OCI-M1 (cell line): ENCODE measurements at regions not wholly inside any gene's neighbourhood (a gene's known extent, or its start where the extent isn't known, plus 50 kb on each side); places are given as distances from the start of the nearest gene placed in this dataset.
"Not testable (repeated sequence)": the region's sequence is repeated elsewhere in the genome, so short reads cannot be mapped to it uniquely, and the experiment has no call there.

Source experiments
- DNase-seq: peaks from one replicate; lab custom pipeline; 2025; lab: John Stamatoyannopoulos, UW

DNA sequence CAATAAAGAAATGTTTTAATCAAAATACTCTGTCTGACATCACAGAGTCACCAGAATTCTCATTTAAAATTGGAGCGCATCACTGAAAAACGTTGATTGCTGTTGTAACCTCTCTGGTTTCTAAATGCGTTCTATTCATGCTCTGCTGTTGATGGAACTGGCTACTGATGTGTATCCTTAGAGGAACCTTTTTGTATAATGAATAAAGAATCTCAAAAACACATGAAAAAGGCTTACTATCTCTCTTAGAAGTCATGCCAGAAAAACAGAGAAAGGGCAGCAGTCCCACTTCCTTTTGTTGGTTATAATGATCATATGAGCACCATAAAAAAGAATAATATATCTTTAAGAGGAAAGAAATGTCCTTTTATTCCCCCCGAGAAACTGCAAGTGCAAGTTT lies 615.5 kb downstream of the TLE1 start:
- no peak for DNase-seq

- DNase-seq, result no peak
Observed at GRCh38 chr9:81072758-81073157, 616.6 kb downstream of the TLE1 start.

DNA sequence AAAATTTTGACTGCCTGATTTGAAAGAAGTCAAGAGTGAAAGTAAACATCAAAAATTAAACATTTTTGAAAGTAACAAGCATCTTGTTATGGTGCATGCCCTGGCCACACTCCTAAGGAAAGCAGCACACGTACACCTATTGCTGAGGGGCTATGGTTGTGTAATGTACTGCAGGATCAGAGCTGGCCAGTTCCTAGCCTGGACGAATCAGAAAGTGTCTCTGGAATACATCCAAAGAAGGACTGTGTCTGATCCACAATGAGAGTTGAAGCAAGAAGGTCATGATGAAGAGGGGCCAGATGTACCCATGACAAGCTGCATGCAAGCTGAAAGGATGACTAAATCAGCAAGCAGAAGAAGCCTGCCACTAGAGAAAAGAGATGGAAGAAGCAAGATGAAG lies 618.2 kb downstream of the TLE1 start:
- DNase-seq, result no peak

GRCh38 chr9:81070689-81071088 lies 618.7 kb downstream of the TLE1 start:
- no peak for DNase-seq

GRCh38 chr9:81069923-81070322 lies 619.4 kb downstream of the TLE1 start:
- DNase-seq, result no peak

GRCh38 chr9:81069038-81069795 lies 620.1 kb downstream of the TLE1 start:
- no peak for DNase-seq

- not testable (repeated sequence) for DNase-seq
Observed at GRCh38 chr9:81062995-81063394, 626.4 kb downstream of the TLE1 start.

DNA sequence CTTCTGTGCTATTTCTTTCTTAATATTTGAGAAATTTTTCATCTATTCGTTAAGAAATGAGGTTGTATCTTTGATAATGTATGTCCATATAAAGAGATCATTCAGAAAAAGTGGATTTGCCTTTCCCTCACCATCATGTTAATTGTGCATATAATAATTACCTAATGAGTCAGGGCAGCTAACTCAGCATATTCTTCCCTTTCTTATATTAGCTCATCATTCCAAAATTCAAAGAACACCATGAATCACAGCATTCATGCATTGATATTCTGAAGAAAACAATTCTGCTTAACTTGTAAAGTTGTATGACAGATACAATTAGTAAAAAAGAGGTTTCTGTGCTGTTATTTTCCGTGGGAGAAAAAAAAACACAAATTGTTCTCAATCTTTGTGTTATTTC lies 630.6 kb downstream of the TLE1 start:
- DNase-seq, result no peak

DNA sequence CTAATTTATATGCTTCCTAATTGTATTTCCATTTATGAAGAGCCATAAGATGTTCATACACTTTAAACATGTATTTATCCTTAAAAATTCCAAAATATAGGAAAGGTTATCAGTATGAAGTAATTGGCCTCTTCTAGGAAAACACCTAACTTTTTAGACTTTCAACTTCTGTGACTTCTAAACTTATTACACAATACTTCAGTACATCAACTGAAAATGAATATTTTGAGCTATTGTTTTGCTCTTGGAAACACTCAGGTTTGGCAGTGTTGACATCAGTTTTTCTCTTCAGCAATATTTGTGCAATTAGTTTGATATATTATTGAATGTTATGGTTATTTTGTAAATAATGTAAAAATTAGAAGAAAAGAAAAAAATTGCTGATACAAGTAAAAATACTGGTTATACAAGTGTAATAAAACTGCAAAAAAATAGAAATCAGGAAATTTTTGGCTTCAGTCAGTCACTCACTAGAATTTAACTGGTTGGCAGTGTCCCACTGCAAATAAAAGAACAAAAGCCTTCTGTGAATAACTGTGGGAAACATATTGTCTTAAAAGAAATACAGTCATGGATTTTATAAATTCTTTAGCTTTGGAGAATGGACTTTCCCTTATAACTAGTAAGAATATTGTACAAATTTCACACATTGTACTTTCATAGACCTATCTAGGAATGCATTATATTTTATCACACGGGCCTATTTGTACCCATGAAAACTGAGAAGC lies 635.9 kb downstream of the TLE1 start:
- no peak for DNase-seq

DNA sequence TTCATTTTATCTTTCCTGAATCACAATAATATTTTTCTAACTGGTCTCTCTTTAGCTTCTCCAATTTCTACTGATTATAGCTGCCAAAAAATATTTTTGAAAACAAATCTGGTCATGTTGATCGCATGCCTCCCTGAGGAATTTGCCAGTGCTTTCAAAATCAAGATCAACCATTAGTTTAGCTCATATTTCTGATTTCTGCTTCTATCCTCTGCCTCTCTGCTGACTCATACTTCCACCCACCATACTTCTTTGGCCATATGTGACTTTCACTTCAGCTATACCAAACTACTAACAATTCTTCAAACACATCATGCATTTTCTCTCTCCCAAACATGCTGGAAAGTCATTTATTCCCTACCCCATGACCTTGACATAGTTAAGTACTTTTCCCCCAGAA lies 636.5 kb downstream of the TLE1 start:
- DNase-seq, result no peak

- no peak for DNase-seq
Observed at GRCh38 chr9:81047280-81047679, 642.1 kb downstream of the TLE1 start.

DNA sequence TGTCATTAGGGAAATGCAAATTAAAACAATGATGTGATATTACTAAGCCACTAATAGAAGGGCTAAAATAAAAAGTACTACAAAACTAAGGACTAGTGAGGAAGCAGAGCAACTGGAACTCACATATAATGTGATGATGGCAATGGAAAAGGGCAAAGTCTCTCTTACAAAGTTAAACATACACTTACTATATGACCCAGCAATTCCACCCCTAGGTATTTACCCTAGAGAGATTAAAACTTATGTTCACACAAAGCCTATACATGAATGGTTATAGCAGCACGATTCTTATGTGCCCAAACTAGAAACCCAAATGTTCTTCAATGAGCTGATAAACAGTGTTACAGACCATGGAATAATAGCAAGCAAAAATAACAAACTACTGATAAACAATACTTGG lies 643.7 kb downstream of the TLE1 start:
- no peak for DNase-seq

- DNase-seq, result no peak
Observed at GRCh38 chr9:81037889-81038288, 651.5 kb downstream of the TLE1 start.

GRCh38 chr9:81035601-81036000 lies 653.7 kb downstream of the TLE1 start:
- DNase-seq, result no peak

DNA sequence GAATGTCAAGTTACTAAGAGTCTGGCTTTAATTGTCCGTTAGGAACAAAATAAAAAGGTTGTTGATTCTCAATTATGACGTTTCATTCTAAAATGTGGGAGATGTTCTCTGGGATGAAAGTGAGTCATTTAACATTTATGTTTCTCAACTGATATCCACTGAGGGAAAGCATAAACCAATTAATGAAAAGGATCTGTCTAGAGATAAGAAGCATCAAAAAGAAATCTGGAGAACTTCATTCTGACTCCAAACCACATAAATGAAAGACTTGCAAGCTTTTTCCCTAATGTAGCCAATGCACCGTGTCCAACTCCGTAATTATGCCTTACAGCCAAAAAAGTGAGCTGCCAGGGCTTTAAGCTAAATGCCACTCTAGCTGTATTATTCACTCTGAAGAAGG lies 654.2 kb downstream of the TLE1 start:
- no peak for DNase-seq

DNA sequence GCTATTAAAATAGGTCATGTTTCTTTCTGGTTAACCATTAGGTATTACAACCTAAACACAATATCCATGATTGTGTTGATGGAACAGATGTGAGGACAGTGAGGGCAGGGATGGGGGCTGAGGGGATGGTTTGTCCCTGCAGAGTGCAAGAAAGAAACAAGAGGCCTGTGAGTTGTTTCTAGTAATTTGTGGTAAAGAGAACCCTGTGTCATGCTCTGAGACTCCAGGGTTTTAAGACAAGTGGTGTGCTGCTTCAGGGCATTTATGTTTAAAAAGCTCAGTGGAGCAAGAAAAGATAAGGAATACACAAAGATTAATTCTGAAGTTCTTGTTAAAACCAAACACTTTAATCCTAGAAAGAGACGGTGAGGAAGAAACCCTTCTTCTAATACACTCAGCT lies 656.5 kb downstream of the TLE1 start:
- DNase-seq, result no peak

- DNase-seq, result peak; percentile 71
Observed at GRCh38 chr9:81032030-81032572, 657.2 kb downstream of the TLE1 start.

- no peak for DNase-seq
Observed at GRCh38 chr9:81031422-81032029, 657.8 kb downstream of the TLE1 start.

- DNase-seq, result no peak
Observed at GRCh38 chr9:81030027-81030426, 659.3 kb downstream of the TLE1 start.

GRCh38 chr9:81028504-81028903 lies 660.8 kb downstream of the TLE1 start:
- no peak for DNase-seq

DNA sequence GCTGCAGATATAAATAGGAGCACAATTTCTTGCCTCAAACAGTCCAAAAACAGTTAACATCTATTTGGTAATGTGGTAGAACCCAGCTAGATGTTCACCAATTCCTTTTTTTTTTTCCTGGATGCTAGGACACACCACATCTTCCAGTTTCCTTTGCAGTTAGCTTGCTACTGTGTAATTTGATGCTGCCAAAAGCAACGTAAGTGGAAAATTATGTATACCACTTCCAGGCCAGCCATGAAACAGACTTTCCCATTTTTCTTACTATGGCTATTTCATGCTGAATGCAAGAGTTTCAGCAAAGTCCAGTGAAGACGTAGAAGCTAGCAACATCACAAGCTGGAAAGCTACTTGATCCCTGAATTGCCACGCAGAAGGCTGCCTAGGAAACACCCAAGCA lies 667.2 kb downstream of the TLE1 start:
- no peak for DNase-seq

GRCh38 chr9:81014945-81015344 lies 674.4 kb downstream of the TLE1 start:
- not testable (repeated sequence) for DNase-seq

- not testable (repeated sequence) for DNase-seq
Observed at GRCh38 chr9:81013191-81013590, 676.2 kb downstream of the TLE1 start.
